ENCODE measurements at regions not wholly inside any gene's neighbourhood (a gene's known extent, or its start where the extent isn't known, plus 50 kb on each side); places are given as distances from the start of the nearest gene placed in this dataset.

DNA sequence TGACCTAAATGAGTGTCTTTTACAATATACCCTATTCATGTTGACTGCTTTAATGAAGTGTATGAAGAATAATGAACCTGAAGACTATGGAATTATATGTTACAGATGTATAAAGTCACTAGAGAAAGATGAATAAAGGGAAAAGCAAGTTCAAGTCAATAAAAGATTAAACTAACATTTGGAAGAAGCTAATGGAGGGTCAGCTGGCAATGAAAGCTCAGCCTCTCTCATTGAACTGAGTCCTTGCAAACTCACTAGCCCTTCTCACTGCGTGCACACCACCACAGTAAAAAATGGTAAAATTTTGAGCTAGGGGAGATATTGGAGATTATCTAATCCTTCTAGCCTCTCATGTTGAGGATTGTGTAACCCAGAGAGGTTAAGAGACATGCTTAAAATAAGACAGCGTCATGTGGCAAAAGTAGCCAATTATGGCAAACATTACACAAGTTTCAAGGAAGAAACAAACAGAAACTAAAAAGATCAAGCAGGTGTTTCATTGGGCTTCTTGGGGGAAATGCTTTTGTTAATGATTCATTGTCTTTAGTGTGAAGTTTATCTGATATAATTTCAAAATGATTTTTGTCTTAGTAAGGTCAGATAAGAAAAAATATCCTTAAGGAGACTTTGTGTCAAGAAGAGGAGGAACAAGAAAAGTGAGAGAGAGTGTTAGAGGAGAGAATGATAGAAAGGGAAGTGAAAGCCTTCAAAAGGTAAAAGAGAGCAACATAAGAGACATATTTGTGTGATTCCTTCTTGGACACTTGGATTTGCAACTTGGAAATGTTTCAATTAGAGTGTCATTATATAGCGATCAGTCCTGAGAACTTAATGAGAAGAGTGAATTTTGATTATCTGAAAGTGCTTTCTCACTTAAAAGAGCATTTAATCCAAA lies 893.7 kb upstream of the FAM98A start:
- no peak for DNase-seq

DNA sequence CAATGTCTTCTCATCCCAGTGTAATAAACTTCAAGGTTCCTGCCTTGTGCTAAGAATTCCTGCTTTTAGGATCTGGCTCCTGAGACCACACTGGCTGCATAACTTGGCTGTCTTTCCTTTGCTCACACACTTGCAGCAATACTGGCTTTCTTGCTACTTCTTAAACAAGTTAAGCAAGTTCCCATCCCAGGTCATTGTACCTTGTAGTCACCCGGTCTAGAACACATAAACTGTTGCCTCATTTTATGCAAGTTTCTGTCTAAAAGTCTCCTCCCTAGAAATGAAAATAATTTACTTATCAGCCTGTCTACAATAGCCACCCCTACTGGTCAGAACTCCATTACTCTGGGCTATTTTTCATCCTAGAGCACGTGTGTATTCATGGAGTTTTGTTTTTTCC lies 887.9 kb upstream of the FAM98A start:
- DNase-seq = no peak

DNA sequence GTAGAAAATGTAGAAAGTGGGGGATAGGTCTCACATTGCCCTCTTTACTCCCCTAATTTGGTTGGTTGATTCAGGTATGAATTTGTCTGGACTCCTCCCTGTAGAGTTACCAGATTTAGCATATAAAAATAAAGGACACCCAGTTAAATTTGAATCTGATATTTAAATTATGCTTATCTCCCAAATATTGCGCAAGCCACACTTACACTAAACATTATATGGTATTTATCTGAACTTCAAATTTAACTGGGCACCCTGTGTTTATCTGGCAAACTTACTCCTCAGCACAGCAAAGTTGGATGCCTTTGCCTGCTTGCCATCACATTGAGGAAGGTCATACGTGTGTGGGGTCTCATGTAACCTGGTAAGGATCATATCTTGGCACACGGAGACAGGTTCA lies 882.4 kb upstream of the FAM98A start:
- DNase-seq = no peak

DNA sequence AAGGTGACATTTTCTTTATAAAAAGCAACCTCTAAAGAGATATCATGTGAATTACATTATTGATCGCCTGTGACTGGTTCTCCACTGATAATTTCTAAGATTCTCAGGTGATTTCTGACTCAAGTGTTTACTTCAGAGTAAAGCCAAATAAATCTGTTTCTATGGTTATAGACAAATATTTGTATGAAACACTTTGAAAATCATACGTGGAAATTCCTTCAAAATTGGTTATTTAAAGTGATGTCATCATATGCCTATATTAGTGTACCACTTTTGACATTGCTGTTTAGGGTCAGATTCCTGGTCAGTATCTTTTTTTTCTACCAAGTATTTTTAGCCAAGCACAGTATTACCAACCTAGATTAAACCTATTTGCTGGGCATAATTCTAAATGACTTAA lies 881.3 kb upstream of the FAM98A start:
- DNase-seq = no peak

DNA sequence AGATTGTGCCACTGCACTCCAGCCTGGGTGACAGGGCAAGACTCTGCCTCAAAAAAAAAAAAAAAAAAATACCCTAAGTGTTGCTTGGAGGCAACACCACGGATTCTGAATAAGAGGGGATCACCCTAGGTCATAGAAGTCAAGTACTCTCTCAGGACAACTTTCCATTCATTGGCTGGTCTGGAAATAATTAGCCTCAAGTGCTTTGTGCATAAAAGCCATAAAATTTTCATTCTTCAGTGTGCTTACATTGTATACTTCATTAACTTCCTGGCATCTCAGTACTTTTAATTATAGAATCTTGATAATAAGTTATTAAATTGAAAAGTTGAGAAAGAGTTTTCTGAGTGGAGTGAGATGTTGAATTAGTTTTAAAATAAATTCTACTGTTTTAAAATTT lies 876.1 kb upstream of the FAM98A start:
- DNase-seq = no peak

DNA sequence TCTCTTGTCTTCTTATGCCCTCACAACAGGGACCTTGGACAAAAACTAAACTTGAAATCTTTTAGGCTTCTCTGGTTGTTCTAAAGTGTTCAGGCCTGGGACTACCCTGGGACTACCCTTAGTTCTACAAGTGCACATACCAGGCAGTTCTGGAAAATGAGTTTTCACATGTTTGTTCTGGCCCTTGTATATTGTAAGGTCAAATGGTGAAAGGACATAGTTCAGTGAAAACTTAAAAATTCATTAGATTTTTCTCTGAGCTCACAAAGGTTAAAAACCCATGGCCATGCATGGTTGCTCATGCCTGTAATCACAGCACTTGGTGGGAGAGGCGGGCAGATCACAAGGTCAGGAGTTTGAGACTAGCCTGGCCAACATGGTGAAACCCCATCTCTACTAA lies 875.5 kb upstream of the FAM98A start:
- no peak for DNase-seq

DNA sequence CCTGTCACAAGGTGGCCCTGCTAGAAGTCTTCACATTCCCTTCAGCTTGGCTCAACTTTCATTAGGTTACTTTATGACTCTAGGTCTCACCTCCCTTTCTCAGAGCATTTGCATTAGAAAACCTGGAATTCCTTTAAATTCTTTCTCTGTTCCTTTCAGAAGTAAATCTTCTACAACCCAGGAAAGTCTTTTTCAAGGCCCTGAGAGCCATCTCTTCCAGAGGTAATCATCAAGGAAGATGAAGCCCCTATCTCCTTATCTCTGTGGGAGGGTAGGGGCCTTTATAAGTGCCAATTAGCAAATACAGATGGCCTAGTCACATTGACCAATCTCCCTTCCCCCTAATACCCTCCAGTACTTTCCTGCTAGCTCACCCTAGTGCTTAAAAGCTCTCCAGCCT lies 848.0 kb upstream of the FAM98A start:
- no peak for DNase-seq

DNA sequence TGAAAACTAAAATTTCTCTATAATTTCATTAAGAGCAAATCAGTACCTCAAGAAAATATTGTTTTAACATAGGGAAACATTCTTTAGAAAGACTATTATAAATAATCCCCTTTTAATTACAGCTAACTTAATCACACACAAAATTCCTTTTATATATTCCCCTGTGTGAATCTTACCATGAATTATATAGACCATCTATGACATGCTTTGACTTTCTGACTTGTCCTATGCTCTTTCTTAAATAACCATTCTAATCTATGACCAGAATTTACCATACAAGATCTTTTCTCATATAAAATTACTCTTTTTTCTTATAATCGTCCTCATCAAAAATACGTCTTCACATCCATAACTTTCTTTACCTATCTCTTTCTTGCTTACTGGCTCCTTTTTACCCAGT lies 824.2 kb upstream of the FAM98A start:
- no peak for DNase-seq

DNA sequence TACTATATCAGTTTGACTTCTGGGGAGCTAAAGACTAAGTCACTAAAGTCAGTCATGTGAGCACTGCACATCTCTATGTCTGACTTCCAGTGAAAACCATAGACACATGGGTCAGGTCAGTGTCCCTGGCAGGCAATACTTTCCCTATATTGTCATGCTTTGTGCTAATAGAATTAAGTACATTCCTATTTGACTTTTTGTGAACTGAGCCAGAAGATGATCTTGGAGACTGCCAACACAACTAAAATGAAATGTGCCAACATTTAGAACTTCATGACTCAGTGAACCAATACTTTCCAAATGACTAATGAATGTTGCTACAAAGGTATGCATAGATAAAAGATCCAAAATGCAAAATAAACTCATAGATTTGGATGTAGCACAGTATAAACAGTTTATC lies 820.8 kb upstream of the FAM98A start:
- no peak for DNase-seq

DNA sequence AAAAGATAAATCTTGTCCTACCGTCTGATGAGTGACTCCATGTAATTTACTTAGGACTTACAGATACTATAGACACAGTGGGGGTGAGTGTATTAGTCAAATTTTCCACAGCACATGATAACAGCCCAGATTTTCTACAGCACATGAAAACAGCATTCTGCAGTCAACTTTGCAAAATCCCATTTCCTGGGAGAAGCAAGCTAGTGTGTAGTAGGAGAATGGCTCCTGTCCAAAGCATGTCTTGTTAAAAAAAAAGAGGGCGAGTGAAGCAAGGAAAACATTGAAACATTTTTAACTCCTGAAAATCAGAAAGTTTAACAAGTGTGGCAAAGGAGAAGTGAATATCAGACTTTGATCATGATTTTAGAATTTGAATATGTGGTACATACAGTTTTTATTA lies 817.8 kb upstream of the FAM98A start:
- no peak for DNase-seq

DNA sequence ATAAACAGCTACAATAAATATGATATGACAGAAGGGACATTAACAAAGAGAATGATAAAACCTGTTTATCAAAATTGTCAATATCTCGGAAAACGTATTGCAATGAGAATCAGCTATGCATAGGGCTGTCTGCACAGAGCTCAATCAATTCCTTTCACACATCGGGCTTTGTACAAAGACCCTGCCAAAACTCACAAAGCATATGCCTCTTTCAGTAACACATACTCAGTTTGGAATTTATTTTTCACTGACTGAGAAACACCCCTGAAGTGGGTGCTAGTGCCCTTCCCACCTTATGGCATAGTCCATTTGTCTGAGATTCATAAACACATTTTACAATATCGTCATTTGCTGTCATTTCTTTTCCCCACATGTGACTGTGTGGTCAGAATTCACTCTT lies 815.8 kb upstream of the FAM98A start:
- DNase-seq = no peak

DNA sequence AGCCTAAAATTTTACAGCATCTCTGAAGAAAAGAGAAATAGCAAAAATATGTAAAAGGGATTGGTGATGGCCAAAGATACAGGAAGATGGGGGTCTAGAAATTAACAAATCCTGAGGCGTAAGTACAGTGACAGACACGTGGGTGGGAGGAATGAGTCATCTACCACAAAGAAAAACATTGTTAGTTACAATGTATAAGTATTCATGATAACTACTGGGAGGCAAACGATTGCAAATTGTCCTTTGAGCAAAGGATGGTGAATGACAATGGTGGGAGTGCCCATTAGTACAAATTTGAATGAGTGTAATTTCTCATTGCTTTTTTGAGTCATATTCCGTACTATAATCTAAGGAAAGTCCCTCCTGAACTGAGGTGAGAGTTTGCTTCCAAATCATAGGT lies 809.0 kb upstream of the FAM98A start:
- no peak for DNase-seq

DNA sequence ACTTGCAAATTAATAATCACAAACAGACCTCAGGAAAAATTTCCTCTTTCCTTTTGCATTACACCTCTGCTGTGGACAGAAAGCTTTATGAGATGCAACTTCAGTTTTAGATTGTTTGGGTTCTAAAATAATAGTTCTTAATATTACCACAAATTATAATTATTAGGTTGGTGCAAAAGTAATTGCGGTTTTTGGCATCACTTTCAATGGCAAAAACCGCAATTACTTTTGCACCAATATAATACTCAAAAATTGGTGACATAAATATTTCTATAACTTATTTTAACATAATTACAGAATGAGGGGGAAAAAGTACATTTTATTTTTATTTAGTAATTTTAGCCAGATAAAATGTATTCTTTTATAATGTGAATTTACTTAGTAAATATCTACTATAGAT lies 804.4 kb upstream of the FAM98A start:
- no peak for DNase-seq

DNA sequence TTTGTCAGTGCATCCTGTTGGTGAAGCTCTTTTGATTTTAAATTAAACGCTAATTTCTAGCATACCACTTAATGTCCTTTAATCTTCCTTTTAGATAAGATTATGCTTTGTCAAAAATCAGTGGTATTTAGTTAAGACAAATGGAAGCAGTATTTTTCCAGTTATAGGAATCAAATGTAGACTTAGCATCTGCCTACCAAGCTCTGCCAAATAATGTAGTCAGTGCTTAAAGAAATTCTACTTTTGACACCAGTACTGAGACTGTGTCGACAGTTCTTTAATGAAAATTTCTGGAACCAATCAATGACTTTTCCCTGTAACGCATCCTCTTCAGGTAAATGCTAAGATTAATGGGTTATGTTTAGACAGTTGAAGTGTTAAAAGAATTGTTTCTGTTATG lies 803.3 kb upstream of the FAM98A start:
- no peak for DNase-seq

DNA sequence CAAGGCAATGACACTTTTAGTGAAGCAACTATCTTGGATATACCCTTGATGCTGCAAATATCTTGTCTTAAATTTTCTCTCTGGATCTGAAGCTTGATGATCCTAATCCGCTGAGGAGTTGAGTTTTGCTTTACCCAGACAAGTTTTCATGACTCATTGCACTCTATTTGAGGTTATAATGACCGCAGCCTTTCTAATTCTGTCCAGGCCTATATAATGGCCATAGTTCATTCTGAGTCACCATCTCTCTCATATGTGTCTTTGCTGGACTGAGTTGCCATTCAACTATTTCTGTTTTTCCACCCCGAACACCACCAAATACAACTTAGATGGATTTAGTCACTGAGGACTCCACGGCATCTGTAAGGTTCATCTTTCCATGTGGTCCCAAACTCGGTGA lies 802.1 kb upstream of the FAM98A start:
- no peak for DNase-seq

DNA sequence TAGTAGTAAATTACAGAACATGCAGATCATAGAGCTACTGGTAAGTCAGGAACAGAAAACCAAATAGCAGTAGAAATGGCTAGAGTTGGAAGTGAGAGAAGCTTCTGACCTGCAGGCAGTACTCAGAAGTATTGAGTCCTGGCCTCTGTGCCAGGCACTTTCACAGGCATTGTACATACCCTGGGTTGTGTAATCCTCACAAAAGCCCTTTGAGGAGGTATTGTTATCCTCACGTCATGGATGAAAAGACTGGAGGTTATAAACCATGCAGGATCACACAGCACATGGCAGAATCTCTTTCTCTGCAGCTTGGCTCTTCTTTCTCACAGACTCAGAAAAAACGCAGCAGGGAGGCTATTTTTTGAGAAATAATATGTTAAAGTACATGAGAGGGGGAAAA lies 789.3 kb upstream of the FAM98A start:
- no peak for DNase-seq

DNA sequence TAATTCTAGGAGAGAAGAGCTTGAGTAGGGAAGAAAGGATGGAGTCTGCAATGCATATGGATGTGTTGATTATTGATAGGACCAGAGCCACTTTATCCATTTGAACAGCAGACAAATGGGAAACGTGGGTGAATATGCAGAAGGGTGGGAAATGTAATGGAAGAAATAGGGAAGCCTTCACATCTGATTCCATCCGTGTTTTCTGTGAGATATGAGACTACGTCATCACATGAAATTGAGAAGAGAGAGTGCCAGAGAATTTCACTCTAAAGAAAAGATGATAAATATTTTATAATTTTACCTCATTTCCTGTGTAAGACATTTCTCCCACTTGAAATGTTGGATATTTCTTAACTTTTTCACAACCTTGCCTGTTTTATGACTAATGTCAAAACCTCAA lies 788.4 kb upstream of the FAM98A start:
- DNase-seq = no peak

DNA sequence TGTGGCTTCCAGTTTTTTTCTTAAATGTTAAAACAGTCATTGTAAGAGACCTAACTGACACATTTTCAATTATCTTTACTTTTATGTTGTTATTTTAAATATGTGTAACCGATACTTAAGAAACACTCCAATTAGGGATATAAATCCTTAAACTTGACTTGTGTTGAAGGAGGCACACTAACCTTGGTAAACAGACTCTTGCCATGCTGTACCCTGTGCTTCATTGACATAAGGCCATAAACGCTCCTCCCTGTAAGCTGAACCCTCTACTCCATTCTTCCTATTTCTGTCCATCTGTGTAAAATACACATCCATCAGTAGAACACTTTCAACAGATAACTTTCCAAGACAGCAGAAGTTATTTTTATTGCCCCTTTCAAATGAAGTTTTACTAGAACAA lies 780.5 kb upstream of the FAM98A start:
- DNase-seq = no peak

DNA sequence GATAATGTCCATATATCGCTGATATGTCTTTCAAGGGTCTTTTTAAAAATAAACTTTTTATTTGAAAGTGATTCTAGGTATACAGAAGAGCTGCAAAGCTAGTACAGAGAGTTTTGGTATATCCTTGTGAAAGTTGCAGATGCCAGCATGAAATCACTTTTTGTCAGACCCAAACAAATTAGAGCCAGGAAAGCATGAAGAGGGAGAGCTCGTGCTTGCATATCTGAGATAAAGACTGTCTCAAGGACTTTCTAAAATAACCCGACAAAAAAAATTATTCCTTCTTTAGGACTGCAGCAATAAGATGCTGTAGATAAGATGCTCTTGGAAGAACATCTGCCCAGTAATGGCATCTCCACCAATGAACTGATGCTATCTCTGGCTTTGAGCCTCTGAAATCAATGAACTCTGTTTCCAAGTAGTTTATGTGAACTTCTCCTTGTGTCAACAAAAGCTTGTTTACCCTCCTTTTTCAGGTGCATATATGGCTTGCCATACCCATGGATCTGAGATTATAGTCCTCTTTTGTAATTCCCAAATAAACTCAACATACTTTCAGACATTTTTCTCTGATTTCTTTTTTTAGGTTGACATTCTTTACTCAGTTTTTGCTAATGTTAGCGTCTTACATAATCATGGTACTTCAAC lies 774.6 kb upstream of the FAM98A start:
- no peak for DNase-seq

DNA sequence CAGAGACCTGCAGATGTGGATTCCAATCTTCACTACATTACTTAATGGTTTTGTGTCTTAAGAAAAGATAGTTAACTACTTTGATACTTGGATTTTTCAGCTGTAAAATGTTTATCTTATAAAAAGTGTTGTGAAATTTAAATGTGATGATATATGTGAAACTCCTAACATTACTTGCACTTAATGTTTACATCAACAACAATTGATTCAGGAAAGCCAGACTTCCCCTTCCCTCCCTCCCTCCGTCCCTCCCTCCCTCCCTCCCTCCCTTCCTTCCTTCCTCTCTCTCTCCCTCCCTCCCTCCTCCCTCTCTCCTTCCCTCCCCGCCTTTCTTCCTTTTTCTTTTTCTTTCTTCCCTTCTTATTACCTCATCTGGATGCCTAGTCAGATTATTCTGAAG lies 773.9 kb upstream of the FAM98A start:
- DNase-seq = no peak

DNA sequence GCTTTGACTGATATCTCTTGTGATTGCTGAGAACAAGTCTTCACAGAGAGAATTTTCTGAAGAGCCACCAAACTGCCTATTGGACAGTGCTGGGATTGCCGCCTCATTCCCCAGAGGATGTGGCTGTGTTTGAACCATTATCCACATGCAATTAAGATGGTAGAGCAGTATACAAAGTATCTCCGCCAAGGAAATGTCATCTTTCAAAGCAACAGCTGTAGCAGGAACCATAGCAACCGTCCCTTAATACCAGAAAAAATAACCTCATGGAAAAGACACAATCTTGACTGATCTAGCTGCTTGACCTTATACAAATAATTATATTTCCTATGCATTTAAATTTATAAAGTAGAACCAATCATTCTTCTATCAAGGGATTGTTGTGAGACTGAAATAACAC lies 772.6 kb upstream of the FAM98A start:
- no peak for DNase-seq

DNA sequence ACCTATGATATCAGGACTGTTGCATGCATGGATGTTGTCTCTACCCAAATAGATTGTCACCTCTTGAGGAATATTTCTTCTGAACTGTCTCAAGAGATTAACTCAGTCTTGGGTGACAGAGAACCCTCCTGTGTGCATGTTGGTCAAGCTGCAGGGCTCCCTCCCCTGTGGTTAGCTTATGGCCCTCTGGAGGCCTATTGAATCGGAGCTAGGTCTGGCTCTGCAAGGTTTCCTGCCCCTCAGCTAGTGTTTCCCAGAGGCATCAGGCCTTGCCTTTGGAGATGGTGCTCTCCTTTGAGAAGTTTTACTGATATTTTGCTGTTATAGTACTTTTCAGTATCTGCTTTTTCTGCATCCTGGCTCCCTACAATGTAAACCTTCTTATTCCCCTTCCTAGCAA lies 769.2 kb upstream of the FAM98A start:
- DNase-seq = no peak

DNA sequence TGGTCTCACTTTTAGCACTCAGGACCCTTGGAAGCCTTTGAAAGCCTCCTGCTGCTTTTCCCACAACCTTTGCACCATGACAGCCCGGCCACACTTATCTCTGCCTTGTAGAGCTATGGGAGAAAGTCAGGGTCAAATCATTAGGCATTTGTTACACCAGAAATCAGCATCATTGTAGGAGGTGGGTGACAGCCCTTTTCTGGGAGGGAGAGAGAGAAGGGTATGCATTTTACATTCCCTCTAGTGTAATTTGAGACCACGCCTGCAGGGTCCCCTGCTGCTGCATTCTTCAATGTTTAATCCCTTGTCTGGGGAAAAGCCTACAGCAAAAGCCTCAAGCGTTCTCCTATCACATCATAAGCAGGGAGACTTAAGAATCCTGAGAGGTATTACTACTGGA lies 766.8 kb upstream of the FAM98A start:
- no peak for DNase-seq

DNA sequence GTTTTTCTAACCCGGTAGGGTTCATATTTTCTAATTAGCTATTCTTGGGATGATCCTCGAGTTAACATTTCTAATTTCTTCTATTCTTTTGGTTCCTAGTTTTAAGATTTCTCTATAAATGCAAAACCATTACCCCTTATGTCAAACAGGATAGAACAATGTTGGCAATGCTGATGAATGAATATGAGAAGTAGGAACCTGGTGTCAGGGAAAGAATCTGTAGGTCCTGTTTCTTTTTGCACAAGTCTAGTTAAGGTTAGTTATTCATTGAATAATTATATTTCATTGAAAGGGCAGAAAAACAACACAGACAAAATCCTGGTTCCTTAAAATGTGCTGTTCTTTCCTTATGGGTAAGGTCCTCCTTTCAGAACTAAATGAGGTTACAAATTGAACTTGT lies 766.4 kb upstream of the FAM98A start:
- DNase-seq = no peak

Measured in NCI-H2227 treated with DMSO at 0.1 percent for 48 hours (cell line).